GM10248 (cell line): ENCODE measurements at regions not wholly inside any gene's neighbourhood (a gene's known extent, or its start where the extent isn't known, plus 50 kb on each side); places are given as distances from the start of the nearest gene placed in this dataset.

Experiments
- CTCF ChIA-PET: fragments of 300-600 bp; sonication (Branson Sonifier 250); formaldehyde crosslinking; extraction: SDS; loops from one replicate; lab custom pipeline; 2021; ENCODE audit warnings: antibody characterized with exemption; lab: Yijun Ruan, JAX
- POLR2A ChIA-PET: fragments of 350-650 bp; sonication (Branson Sonifier 250); formaldehyde crosslinking; extraction: SDS; loops from one replicate; lab custom pipeline; 2020; ENCODE audit warnings: antibody characterized with exemption; lab: Yijun Ruan, JAX
- DNase-seq: peaks from one replicate; pipeline ENCODE4 v3.0.0; 2012; ENCODE audit errors: extremely low spot score
- TF ChIP-seq, protein P1 (sequence below): IDR thresholded peaks from 2 replicates; pipeline ENCODE4 v1.5.1; 2012; ENCODE audit warnings: mild to moderate bottlenecking, low read depth; ENCODE audit errors: extremely low read depth, missing control alignments, control extremely low read depth

DNA sequence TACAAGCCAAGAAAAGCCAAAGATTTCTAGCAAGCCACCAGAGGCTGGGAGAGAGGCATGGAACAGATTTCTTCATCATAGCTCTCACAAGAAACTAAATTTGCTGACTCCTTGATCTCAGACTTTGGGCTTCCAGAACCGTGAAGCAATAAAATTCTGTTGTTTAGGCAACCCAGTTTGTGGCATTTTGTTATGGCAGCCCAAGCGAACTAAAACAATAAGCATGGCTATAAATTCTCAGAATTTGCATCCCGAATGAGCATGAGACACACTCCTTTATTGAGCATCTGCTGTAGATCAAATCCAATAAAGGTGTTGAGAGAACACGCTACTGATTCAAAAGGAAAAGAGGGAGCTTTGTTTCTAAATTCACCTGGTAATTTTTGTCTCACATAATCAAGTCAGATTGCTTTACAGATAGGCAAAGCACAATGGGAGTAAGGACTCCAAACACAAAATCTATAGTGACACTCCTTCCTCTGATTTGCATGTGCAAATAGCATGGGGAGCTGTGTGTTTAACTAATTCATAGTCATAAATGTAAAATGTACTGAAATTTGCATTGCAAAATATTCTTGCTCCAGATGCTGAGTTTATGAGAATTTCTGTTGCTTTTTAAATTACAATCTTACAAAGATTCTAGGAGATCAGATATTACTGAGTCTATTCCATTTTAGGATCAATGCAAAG, 308.7 kb downstream of the MED10 start:
- POLR2A ChIA-PET, result no interaction called here
- CTCF ChIA-PET, result no interaction called here
- TF ChIP-seq, protein P1, sequence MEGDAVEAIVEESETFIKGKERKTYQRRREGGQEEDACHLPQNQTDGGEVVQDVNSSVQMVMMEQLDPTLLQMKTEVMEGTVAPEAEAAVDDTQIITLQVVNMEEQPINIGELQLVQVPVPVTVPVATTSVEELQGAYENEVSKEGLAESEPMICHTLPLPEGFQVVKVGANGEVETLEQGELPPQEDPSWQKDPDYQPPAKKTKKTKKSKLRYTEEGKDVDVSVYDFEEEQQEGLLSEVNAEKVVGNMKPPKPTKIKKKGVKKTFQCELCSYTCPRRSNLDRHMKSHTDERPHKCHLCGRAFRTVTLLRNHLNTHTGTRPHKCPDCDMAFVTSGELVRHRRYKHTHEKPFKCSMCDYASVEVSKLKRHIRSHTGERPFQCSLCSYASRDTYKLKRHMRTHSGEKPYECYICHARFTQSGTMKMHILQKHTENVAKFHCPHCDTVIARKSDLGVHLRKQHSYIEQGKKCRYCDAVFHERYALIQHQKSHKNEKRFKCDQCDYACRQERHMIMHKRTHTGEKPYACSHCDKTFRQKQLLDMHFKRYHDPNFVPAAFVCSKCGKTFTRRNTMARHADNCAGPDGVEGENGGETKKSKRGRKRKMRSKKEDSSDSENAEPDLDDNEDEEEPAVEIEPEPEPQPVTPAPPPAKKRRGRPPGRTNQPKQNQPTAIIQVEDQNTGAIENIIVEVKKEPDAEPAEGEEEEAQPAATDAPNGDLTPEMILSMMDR, result no peak
- DNase-seq, result no peak

DNA sequence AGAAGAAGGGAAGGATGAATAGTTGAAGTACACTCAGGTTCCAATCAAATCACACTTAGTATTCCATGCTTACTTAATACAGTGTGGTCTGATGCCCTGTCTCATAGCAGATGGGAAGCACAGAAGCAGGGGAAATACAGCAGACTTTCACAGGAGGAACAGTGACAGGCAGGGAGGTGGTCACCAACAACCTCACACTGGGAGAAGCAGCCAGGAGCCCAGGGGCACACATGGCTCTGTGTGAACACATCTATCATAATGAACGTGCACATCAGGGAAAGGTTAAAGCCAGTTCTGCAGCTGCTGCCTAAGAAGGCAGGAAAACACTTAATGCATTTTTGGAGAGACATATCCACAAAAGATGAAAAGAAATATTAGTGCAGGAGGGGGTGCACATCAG, 312.3 kb downstream of the MED10 start:
- ChIA-PET CTCF (no interaction called here), POLR2A (no interaction called here)
- TF ChIP-seq, protein P1, result no peak
- DNase-seq, result no peak

DNA sequence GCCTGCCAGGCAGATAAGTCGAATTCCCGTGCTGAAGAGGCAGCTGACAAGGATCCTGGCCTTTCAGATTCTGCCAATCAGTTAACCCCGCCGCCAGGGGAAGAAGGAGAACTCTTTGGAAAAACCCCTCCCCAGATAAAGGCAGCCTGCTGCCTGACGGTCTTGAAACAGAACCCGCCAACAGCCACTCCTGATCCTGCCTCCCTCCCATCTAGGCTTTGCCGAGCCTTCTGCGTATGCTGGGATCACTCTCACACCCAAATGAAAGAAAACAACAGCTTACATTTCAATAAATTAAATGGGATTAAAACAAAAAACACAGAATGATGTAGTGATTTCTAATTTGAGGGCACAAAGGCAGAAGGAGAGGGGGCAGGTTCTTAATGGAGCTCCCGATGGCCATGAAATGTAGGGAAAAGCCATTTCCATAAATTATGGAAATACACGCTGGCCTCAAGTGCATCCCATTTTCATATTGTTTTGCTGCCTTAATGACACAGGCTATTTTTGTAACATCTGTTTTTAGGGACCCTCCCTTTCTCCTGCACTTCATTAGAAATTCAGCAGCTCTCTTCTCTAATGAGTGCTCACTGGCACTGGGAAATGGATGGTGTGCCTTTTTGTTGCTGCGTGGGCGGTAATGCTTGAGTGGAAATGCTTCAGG, 319.1 kb downstream of the MED10 start:
- no peak for DNase-seq
- CTCF ChIA-PET, result no interaction called here
- POLR2A ChIA-PET, result no interaction called here
- TF ChIP-seq, protein P1, result no peak

DNA sequence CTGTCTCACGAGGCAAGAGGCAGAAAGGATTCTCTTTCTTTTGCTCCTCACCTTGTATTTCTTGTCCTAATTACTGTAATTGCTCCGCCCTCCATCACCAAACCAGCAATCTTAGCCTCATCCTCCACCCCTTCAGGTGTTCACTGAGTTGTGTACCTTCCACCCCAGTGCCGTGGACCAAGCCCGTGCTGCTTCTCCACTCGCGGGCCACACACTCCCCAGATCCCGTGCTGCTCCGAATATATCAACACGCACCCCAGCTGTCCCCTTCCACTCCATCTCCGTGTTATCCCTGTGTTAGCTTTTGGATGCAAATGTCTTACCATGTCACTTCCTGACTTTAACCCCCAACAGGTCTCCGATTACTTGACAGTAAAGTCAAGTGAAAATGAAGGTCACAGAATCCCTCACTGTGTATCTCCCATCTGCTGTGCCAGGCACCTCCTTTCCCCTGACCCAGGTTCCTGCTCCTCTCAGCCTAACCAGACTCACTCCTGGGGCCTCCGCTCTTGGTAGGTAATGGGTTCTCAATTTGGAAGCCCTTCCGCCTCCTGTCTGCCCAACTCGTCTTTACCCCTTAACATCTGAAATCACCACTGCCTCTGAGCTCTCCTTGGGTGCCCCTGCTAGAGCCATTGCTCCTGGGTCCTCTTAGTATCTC, 320.2 kb downstream of the MED10 start:
- ChIA-PET CTCF (no interaction called here), POLR2A (no interaction called here)
- TF ChIP-seq, protein P1, result no peak
- no peak for DNase-seq

DNA sequence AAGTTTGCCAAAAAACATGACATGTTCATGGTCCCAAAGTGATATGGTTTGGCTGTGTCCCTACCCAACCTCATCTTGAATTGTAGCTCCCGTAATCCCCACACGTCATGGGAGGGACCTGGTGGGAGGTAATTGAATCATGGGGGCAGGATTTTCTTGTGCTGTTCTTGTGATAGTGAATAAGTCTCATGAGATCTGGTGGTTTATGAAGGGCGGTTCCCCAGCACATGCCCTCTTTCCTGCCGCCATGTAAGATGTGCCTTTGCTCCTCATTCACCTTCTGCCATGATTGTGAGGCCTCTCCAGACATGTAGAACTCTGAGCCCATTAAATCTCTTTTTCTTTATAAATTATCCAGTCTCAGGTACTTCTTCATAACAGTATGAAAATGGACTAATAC, 322.1 kb downstream of the MED10 start:
- CTCF ChIA-PET, result no interaction called here
- TF ChIP-seq, protein P1, result no peak
- no peak for DNase-seq

DNA sequence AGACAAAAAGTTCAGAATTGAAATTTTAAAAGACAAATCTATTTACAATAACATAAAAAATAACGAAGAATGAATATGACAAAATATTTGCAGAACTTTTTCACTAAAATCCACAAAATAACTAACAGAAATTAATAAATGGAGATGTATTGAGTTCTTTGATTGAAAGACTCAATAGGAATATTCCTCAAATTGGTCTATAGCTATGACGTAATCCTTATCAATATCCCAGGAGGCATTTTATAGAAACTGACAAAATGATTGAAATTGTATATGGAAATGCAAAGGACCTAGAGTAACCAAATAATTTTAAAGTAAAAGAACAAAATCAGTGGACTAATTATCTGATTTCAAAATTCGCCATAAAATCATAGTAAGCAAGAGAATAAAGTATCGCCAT, 328.7 kb downstream of the MED10 start:
- DNase-seq, result no peak
- TF ChIP-seq, protein P1, result no peak
- CTCF ChIA-PET, result no interaction called here
- POLR2A ChIA-PET, result no interaction called here

More for the DNA sequence above, 322.1 kb downstream of the MED10 start:
- POLR2A ChIA-PET, result no interaction called here
